ENCODE measurements at regions not wholly inside any gene's neighbourhood (a gene's known extent, or its start where the extent isn't known, plus 50 kb on each side); places are given as distances from the start of the nearest gene placed in this dataset.

GRCh38 chr5:127235136-127235535 lies 55.5 kb upstream of the MEGF10 start:
- no peak for TF ChIP-seq POLR2A (IDR thresholded peaks at IDR 0.05; ENCODE audit: extremely low read depth, insufficient read length)
- TF ChIP-seq CTCF (IDR thresholded peaks at IDR 0.05; ENCODE audit: low read depth, low read length) = no peak

All from NB4 (cell line).